ENCODE measurements at regions not wholly inside any gene's neighbourhood (a gene's known extent, or its start where the extent isn't known, plus 50 kb on each side); places are given as distances from the start of the nearest gene placed in this dataset.

DNA sequence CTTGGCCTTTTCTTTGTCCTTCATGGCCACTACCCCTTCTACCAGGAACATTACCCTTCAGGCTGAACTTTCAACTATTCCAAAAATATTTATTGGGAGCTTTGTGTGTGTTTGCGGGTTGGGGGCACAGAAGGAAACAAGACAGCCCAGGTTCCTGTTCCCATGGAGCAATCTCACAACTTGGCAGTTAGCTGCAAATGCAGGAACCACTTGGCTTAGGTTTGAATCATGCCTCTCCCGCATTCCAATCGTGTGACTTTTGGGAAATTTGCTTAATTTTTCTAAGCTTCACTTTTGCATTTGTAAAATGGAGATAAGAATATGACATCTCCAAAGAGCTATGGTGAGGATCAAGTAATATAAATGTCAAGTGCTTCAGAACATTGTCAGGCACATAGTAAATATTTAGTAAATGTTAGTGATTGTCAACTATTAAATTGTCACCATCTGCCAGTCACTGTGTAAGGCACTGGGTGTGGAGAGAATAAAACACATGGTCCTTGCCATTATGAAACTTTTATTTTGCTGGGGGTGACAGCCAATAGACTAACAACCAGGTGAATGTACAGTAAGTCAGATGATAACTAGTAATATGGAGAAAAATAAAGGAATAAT is 277.1 kb downstream of the SNX13 start:
- ATAC-seq (no peak), DNase-seq (no peak)
- TF ChIP-seq, protein P1, sequence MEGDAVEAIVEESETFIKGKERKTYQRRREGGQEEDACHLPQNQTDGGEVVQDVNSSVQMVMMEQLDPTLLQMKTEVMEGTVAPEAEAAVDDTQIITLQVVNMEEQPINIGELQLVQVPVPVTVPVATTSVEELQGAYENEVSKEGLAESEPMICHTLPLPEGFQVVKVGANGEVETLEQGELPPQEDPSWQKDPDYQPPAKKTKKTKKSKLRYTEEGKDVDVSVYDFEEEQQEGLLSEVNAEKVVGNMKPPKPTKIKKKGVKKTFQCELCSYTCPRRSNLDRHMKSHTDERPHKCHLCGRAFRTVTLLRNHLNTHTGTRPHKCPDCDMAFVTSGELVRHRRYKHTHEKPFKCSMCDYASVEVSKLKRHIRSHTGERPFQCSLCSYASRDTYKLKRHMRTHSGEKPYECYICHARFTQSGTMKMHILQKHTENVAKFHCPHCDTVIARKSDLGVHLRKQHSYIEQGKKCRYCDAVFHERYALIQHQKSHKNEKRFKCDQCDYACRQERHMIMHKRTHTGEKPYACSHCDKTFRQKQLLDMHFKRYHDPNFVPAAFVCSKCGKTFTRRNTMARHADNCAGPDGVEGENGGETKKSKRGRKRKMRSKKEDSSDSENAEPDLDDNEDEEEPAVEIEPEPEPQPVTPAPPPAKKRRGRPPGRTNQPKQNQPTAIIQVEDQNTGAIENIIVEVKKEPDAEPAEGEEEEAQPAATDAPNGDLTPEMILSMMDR (IDR thresholded peaks at IDR 0.05): no peak
- no peak for TF ChIP-seq POLR2A (IDR thresholded peaks at IDR 0.05)
- Histone ChIP-seq H3K4me3 (no peak overlapping the region), H3K36me3 (no peaks in the 10 kb centered on the region), H3K9me3 (no peaks in the 10 kb centered on the region), H3K27me3 (no peaks in the 10 kb centered on the region), H3K27ac (no peak overlapping the region), H3K4me1 (no peaks in the 10 kb centered on the region)
- 75% methylated on average over 3 of the region's 3 CpGs for WGBS (ENCODE audit: insufficient coverage, low coverage, low lambda C conversion rate, missing lambda C conversion rate)
- intact Hi-C loops (cut with DNase I): no loop called here

DNA sequence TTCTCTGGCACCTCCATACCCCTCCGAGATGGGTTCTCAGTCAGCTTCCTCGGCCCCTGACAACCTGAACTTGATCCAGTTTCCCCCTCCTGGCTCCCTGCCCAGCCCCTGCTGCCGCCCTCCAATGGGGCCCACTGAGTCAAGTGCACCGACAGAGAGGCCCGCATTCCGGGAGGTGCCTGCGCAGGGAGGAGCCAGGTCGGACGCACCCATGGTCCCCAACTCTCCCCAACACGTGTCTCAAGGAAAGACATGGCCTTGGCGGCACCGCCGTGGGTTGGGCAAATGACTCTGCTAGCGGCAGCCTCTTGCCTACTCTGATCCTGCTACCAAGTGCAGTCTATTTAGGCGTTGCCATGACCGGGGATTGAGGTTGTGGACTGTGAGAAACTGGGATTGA is 275.3 kb downstream of the SNX13 start:
- DNase-seq: no peak
- TF ChIP-seq, protein P1 (IDR thresholded peaks at IDR 0.05): no peak
- no peak overlapping the region for H3K27ac ChIP-seq
- no peaks in the 10 kb centered on the region for H3K27me3 ChIP-seq
- no peaks in the 10 kb centered on the region for H3K36me3 ChIP-seq
- ATAC-seq: no peak
- no peaks in the 10 kb centered on the region for H3K4me1 ChIP-seq
- no CpG with 5 or more reads among the region's 16 CpGs for WGBS (ENCODE audit: insufficient coverage, low coverage, low lambda C conversion rate, missing lambda C conversion rate)
- no peaks in the 10 kb centered on the region for H3K9me3 ChIP-seq
- intact Hi-C loops (cut with DNase I): no loop called here
- H3K4me3 ChIP-seq: no peak overlapping the region

DNA sequence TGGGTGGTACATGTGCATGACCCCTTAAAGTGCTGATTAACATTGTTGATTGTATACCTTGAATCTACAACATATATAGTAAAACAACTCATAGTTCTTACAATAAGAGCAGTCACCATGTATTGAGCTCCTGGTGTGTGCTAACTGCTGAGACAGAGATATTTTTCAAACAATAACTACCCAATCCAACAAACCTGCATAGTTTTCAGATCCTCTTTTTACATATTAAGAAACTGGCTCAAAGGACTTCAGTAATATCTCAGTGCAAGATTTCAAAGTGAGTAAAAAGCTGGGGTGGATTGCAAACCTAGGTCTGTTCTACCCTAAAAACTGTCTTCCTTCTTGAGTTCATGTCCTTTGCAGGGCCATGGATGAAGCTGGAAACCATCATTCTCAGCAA is 272.2 kb downstream of the SNX13 start:
- no peak overlapping the region for H3K27ac ChIP-seq
- H3K9me3 ChIP-seq: no peaks in the 10 kb centered on the region
- H3K4me1 ChIP-seq: no peaks in the 10 kb centered on the region
- no peak for DNase-seq
- no peak for ATAC-seq
- TF ChIP-seq, protein P1 (IDR thresholded peaks at IDR 0.05): no peak
- no peaks in the 10 kb centered on the region for H3K36me3 ChIP-seq
- intact Hi-C loops (cut with DNase I): no loop called here
- H3K4me3 ChIP-seq: no peak overlapping the region
- H3K27me3 ChIP-seq: no peaks in the 10 kb centered on the region

DNA sequence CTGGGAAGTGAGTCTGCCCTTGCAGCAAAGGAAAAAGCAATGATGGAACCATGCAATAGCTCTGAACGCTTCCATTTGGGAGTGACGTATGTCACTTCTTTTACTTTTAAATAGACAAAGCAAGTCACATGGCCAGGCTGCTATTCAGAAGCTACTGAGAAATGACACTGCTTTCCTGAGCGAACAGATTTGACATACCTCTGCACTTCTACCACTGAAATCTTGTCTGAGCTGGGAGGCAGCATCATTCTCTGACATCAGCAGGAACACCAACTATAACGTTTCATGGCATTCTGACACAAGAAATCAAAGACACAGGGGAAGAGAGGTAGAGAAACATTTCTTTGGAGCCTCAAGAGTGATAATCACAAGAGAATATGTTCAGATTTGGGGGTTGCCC is 271.1 kb downstream of the SNX13 start:
- Histone ChIP-seq H3K9me3 (no peaks in the 10 kb centered on the region), H3K4me3 (no peak overlapping the region), H3K4me1 (no peaks in the 10 kb centered on the region), H3K27ac (no peak overlapping the region), H3K36me3 (no peaks in the 10 kb centered on the region), H3K27me3 (no peaks in the 10 kb centered on the region)
- intact Hi-C loops (cut with DNase I): no loop called here
- ATAC-seq: no peak
- DNase-seq: no peak
- WGBS (ENCODE audit: insufficient coverage, low coverage, low lambda C conversion rate, missing lambda C conversion rate): 86% methylated on average over 4 of the region's 4 CpGs
- no peak for TF ChIP-seq POLR2A (IDR thresholded peaks at IDR 0.05)
- TF ChIP-seq, protein P1 (IDR thresholded peaks at IDR 0.05): no peak

GRCh38 chr7:17671956-17672355 is 268.3 kb downstream of the SNX13 start:
- WGBS (ENCODE audit: insufficient coverage, low coverage, low lambda C conversion rate, missing lambda C conversion rate): 74% methylated on average over 2 of the region's 2 CpGs
- TF ChIP-seq POLR2A (IDR thresholded peaks at IDR 0.05): no peak
- TF ChIP-seq, protein P1 (IDR thresholded peaks at IDR 0.05): no peak
- ATAC-seq: no peak
- H3K4me1 ChIP-seq: no peaks in the 10 kb centered on the region
- H3K36me3 ChIP-seq: no peaks in the 10 kb centered on the region
- H3K9me3 ChIP-seq: no peaks in the 10 kb centered on the region
- H3K27me3 ChIP-seq: no peaks in the 10 kb centered on the region
- no peak overlapping the region for H3K4me3 ChIP-seq
- H3K27ac ChIP-seq: no peak overlapping the region
- intact Hi-C loops (cut with DNase I): no loop called here
- no peak for DNase-seq

Measured in right lobe of liver (tissue), 6 donors.